ENCODE measurements at regions not wholly inside any gene's neighbourhood (a gene's known extent, or its start where the extent isn't known, plus 50 kb on each side); places are given as distances from the start of the nearest gene placed in this dataset.
"Not testable (repeated sequence)": the region's sequence is repeated elsewhere in the genome, so short reads cannot be mapped to it uniquely, and the experiment has no call there.

DNA sequence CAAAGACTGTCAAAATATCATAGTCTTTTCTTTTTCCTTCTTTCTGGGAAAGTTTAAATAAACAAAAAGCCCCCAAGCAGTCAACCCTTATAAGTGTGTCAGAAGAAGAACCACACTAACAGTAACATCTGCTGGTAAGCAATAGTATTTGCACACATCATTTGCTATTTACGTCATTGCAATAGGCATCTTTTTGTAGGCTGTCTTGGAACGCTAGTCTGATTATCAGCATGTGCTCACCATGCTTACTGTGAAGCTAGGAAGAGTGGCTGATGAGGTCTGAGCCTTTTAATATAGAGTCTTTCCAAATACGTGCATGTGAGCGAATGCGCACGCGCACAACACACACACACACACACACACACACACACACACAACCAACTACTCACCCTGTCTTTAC, 599.0 kb upstream of the TPK1 start:
- no peak for DNase-seq

- no peak for DNase-seq
Observed at GRCh38 chr7:145431834-145432233, 596.0 kb upstream of the TPK1 start.

DNA sequence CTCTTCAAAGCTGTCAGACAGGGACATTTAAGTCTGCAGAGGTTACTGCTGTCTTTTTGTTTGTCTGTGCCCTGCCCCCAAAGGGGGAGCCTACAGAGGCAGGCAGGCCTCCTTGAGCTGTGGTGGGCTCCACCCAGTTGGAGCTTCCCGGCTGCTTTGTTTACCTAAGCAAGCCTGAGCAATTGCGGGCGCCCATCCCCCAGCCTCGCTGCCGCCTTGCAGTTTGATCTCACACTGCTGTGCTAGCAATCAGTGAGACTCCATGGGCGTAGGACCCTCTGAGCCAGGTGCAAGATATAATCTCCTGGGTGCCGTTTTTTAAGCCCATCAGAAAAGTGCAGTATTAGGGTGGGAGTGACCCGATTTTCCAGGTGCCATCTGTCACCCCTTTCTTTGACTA, 582.6 kb upstream of the TPK1 start:
- DNase-seq: not testable (repeated sequence)

- no peak for DNase-seq
Observed at GRCh38 chr7:145411066-145411465, 575.2 kb upstream of the TPK1 start.

DNA sequence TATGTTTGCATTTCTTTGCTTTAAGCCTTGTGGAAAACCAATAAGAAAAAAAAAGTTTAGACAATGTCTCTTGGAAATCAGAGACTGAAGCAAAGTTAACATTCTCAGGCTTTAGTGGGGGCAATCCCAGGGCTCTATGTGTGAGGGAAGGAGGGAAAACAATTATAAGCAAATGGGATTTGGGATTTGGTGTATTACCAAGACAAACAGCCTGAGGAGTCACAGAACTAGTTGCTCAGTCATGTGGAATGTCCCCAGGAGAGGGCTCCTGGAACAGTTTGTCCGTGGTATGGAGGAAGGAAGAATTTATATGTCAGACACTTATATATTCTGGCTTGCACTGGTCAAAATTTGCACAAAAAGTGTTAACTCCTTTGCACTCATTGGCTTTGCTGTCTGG, 562.9 kb upstream of the TPK1 start:
- no peak for DNase-seq

DNA sequence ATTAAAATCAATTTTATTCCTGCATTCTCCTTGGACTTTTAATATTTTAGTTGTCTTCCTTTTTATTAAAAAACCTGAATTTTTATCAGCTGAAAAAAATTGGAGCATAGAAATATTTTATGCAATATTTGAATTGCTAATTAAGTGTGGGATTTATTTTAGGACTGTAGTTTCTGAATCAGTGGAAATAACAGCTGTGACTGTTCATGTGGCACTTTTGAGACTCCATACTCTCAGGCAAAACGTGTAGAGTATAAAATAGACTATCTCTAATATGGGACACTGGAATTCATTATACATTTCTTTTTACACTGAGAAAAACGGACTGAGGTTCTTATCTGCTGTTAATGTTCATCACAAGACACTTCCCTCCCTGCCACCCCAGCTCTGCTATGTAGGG, 558.3 kb upstream of the TPK1 start:
- no peak for DNase-seq

DNA sequence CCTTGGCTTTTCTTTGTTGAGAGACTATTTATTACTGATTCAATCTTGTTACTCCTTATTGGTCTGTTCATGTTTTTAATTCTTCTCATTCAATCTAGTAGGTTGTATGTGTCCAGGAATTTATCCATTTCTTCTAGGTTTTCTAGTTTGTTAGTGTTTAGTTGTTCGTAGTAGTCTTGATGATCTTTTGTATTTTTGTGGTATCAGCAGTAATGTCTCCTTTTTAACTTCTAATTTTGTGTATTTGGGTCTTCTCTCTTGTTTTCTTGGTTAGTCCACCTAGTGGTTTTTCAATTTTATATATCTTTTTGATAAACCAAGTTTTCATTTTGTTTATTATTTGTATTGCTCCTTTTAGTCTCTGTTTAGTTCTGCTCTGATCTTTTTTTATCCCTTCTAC, 546.9 kb upstream of the TPK1 start:
- no peak for DNase-seq

GRCh38 chr7:145378197-145378596, 542.3 kb upstream of the TPK1 start:
- DNase-seq: no peak

DNA sequence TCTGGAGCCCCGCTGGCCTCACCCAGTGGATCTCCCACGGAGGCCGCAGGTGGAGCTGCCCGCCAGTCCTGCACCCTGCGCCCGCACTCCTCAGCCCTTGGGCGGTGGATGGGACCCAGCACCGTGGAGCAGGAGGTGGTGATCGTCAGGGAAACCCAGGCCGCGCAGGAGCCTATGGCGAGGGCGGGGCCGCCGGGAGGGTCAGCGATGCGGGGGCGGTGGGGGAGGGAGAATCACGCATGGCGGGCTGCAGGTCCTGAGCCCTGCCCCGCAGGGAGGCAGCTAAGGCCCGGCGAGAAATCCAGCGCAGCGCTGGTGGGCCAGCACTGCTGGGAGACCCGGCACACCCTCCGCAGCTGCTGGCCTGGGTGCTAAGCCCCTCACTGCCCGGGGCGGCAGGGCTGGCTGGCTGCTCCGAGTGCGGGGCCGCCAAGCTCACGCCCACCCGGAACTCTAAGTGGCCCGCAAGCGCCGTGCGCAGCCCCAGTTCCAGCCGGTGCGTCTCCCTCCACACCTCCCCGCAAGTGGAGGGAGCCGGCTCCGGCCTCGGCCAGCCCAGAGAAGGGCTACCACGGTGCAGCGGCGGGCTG, 524.8 kb upstream of the TPK1 start:
- no peak for DNase-seq

DNA sequence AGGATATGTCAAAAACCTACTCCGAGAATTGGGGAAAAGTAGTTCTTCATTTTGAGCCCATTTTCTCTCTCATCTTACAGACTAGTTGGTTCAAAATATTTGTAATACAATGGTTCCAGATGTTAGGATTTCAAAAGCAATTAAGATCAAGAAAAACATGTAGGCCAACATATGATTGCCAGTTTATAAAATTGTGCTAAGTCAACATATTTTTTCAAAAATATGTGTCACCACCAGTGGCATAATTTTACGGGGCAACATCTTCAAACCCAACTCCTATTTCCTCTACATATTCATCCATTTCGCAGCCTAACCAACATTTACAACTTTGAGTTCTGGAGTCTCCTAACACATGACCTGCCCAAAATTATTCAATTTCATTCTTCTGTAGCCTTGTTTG, 514.5 kb upstream of the TPK1 start:
- DNase-seq: no peak

- DNase-seq: not testable (repeated sequence)
Observed at GRCh38 chr7:145349452-145349851, 513.6 kb upstream of the TPK1 start.

DNA sequence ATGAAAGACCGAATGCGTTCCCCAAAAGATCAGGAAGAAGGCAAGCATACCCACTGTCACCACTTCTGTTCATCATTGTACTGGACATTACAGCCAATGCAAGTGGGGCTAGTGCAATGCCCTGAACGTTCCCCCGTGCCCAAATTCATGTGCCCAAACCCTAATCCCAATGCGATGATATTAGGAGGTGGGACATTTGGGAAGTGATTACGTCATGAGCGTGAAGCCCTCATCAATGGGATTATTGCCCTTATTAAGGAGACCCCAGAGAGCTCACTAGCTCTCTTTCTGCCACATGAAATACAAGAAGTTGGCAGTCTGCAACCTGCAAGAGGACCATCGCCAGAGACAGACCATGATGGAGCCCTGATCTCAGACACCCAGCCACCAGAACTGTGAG, 511.4 kb upstream of the TPK1 start:
- no peak for DNase-seq

GRCh38 chr7:145339319-145339718, 503.5 kb upstream of the TPK1 start:
- DNase-seq: peak; percentile 80

DNA sequence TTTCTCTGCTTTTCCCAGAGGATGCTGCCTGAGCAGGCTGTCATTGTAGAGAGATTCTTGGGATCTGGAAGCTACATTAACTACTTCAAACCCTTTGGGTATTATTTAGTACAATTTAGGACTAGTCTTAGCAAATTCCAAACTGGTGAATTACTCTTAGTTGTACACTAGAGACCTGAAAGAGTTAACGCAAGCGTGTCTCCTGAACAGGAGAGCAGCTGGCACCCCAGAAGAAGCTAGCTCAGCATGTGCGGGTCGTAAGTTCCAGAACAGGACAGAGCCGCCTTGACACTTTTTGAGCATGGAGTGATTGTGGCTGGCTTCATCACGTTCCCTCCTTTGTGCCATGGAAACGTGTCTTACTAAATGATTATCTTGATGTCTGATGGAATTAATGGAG, 495.7 kb upstream of the TPK1 start:
- no peak for DNase-seq

- DNase-seq: no peak
Observed at GRCh38 chr7:145331076-145331475, 495.2 kb upstream of the TPK1 start.

DNA sequence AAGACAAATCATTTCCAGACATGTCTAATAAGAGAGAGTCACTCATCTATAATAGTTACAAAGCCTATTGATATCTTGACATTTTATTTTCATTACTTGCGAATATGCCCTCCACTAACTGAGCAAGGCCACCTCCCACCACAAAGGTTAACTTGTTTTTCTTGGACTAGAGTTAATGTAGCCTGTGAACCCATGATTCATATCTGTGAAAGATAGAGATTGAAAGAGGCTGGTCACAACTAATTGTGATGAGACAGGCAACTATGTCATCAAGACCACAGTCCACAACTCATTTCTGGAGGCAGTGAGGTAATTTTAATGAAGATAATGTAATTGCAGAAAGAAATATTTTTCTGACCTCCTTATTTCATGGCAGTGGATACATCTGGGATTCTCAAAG, 491.8 kb upstream of the TPK1 start:
- no peak for DNase-seq

- DNase-seq: no peak
Observed at GRCh38 chr7:145324081-145324480, 488.2 kb upstream of the TPK1 start.

DNA sequence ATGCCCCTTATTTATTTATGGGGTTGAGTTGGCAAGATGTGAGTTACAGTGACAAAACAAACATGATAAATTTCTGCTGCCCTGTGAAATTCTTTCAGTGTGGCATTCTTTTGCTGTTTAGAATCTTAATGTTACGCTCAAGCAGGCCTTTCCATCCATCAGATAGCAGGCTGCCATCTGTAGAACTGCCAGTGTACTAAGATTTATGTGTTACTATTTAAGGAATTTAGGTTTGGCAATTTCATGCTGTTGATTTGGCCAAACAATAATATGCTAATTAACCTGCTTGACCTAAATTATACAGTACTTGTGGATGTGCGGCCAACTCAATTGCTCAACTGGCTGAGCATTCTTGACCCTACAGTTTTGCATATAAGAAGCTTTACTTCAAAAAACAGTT, 477.7 kb upstream of the TPK1 start:
- no peak for DNase-seq

GRCh38 chr7:145293754-145294153, 457.9 kb upstream of the TPK1 start:
- peak; percentile 49 for DNase-seq

- peak; percentile 84 for DNase-seq
Observed at GRCh38 chr7:145293228-145293701, 457.4 kb upstream of the TPK1 start.

GRCh38 chr7:145289384-145289783, 453.5 kb upstream of the TPK1 start:
- no peak for DNase-seq

DNA sequence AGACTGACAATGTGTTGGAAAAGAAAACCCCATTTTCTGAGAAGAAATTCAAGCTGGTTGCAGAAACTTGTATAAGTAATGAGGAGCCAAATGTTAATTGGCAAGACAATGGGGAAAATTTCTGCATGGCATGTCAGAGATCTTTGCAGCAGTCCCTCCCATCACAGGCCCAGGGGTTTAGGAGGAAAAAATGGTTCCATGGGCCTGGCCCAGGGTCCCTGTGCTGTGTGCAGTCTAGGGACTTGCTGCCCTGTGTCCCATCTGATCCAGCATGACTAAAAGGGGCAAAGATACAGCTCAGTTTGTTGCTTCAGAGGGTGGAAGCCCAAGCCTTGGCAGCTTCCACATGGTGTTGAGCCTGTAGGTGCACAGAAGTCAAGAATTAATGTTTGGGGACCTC, 440.3 kb upstream of the TPK1 start:
- DNase-seq: no peak

DNA sequence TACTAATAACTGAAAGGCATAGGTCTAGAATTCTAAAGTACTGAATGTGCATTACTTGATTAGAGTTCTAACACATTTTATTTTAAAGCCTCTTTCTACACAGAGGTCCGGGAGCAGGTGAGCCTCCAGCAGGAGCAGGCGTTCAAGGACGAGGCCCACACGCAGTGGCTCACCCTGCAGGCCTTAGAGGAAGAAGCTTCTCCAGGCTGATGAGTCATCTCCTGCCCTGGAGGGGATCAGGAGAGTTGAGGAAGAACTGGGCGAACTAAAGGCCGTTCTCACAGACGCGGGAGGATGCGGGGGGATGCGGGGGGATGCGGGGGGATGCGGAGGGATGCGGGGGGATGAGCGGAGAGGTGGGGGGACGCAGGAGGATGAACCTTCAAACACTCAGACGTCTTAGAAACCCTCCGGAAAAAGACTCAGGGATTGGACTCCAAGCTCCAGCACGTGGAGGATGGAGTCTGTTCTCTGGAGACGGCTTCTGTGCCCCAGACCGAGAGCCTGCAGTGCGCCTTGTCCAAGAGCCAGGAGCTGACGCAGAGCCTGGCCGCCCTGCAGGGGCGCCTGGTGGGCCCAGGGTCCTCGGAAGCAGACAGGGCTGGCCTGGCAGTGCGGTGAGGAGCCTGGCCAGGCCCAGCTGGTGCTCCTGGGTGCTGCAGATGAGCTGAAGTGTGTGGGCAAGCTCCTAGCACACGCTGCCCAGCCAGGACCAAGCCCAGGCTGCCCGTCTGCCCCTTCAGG, 433.7 kb upstream of the TPK1 start:
- no peak for DNase-seq

- DNase-seq: no peak
Observed at GRCh38 chr7:145265180-145265579, 429.3 kb upstream of the TPK1 start.

DNA sequence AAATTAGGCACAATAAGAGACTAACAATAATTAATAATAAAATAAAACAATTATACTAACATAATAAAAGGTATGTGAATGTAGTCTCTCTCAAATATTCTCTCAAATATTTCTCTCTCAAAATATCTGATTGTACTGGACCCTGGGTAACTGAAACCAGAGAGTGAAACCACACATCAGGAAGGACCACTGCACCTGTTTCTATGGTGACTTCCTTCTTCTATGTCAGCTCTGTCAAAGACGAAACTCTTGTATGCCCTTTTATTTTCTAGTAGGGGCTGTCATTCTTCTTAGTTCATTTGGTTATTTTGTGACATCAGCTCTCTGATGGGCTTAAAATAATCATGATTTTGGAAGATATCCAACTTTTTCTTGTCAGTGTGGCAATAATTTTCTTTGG, 428.0 kb upstream of the TPK1 start:
- no peak for DNase-seq
